Fibroblast of mammary gland (primary cell): ENCODE measurements at regions not wholly inside any gene's neighbourhood (a gene's known extent, or its start where the extent isn't known, plus 50 kb on each side); places are given as distances from the start of the nearest gene placed in this dataset.

ENCODE experiments used
- DNase-seq: peaks from one replicate; pipeline ENCODE4 v3.0.0-alpha.2; 2010; ENCODE audit warnings: low read depth
- H3K4me3 ChIP-seq: 2 replicates; pipeline ENCODE4 v1.5.1; 2011; ENCODE audit warnings: low read depth, mild to moderate bottlenecking, low read length, moderate library complexity; ENCODE audit not compliant: control insufficient read depth
- CTCF ChIP-seq: conservative IDR thresholded peaks from 2 replicates; pipeline ENCODE4 v1.5.1; 2011; ENCODE audit warnings: low read depth, low read length, inconsistent platforms; ENCODE audit not compliant: control insufficient read depth, insufficient read depth

DNA sequence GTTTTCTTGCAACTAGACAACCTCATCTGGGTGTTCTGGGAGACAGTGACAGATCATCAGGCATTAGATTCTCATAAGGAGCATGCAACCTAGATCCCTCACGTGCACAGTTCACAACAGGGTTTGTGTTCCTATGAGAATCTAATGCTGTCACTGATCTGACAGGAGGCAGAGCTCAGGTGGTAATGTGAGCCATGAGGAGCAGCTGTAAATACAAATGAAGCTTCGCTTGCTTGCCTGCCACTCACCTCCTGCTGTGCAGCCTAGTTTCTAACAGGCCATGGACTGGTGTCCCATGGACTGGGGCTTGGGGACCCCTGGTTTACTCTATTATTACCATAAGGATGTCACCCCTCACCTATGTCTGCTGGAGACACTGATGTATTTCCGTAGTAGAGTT is 166.8 kb downstream of the PSAT1 start:
- TF ChIP-seq CTCF = no peak
- no peak for DNase-seq
- no peak overlapping the region for H3K4me3 ChIP-seq

- no peak for DNase-seq
- no peak for TF ChIP-seq CTCF
- no peak overlapping the region for H3K4me3 ChIP-seq
These were observed 171.3 kb downstream of the PSAT1 start for GRCh38 chr9:78468231-78468630.

- DNase-seq = no peak
- H3K4me3 ChIP-seq = no peak overlapping the region
- no peak for TF ChIP-seq CTCF
These were observed 172.2 kb downstream of the PSAT1 start for GRCh38 chr9:78468974-78469576.

GRCh38 chr9:78470216-78470615 is 173.3 kb downstream of the PSAT1 start:
- H3K4me3 ChIP-seq = no peak overlapping the region
- TF ChIP-seq CTCF = no peak
- no peak for DNase-seq

DNA sequence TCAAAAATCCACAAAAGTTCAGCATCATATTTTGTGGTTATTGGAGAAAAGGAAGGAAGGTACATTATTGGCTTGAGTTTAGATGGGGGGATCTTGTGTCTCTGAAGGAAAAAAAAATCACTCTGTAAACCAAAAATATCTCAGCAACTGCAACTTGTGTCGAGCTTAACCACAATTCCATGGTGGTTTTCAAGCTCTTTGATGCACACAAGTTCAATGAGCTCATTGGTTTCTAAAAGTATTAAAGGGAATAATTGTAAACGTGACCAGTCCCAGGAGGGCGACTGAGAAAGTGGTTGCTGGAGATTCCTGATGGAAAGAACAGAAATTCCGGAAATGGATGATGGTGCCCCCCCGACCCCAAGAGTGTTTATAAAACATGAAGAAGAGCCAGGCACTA is 173.8 kb downstream of the PSAT1 start:
- no peak for TF ChIP-seq CTCF
- no peak for DNase-seq
- H3K4me3 ChIP-seq = no peak overlapping the region

DNA sequence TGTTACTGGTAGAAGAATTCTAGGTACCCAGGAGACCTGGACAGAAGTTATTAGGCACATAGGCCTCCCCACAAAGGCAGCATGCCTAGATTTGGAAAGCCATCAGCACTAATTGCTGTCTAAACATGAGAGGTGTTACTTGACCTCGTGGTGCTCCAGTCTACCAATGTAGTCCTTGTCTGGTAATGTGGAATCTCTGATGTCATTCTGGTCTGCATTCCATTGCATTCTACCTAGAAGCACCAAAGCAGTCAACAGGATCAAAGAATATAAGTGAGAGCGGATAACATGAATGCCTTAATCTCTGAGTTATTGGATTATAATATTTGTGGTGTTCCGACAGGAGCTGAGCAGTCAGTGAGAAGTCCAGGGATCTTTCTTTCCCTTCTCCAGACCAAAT is 175.2 kb downstream of the PSAT1 start:
- no peak for DNase-seq
- TF ChIP-seq CTCF = no peak

DNA sequence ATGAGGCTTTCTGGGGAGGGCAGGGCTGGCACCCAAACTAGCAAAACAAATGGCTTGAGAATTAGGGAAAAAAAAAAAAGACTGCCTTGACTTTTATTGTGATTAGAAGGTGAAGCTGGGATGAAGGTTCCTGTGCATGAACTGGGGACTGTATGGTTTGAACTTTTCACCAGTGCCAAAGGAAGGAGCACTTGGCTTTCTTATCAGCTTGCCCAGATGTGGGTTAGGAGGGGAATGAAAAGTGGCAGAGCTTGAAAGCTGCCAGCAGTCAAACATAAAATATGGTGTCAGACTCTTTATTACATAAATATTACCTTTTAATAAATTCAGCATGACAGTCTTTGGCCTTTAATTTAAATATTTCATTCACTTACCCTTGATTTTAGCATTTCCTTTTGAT is 182.5 kb downstream of the PSAT1 start:
- no peak for DNase-seq
- H3K4me3 ChIP-seq = no peak overlapping the region
- TF ChIP-seq CTCF = no peak

More for the DNA sequence above, 175.2 kb downstream of the PSAT1 start:
- no peak overlapping the region for H3K4me3 ChIP-seq
